HK-2 (cell line): ENCODE measurements at regions not wholly inside any gene's neighbourhood (a gene's known extent, or its start where the extent isn't known, plus 50 kb on each side); places are given as distances from the start of the nearest gene placed in this dataset.
A peak's percentile ranks its signal among the peaks of the same experiment; 100 is the strongest.
"Not testable (repeated sequence)": the region's sequence is repeated elsewhere in the genome, so short reads cannot be mapped to it uniquely, and the experiment has no call there.

Experiments
- DNase-seq: peaks from one replicate; pipeline ENCODE4 v3.0.0-alpha.2; 2018; ENCODE audit not compliant: unreplicated experiment

GRCh38 chr20:39778431-39778830 is 816.3 kb downstream of the DHX35 start:
- no peak for DNase-seq

- no peak for DNase-seq
Observed at GRCh38 chr20:39777610-39778009, 815.5 kb downstream of the DHX35 start.

GRCh38 chr20:39775110-39775509 is 813.0 kb downstream of the DHX35 start:
- no peak for DNase-seq

DNA sequence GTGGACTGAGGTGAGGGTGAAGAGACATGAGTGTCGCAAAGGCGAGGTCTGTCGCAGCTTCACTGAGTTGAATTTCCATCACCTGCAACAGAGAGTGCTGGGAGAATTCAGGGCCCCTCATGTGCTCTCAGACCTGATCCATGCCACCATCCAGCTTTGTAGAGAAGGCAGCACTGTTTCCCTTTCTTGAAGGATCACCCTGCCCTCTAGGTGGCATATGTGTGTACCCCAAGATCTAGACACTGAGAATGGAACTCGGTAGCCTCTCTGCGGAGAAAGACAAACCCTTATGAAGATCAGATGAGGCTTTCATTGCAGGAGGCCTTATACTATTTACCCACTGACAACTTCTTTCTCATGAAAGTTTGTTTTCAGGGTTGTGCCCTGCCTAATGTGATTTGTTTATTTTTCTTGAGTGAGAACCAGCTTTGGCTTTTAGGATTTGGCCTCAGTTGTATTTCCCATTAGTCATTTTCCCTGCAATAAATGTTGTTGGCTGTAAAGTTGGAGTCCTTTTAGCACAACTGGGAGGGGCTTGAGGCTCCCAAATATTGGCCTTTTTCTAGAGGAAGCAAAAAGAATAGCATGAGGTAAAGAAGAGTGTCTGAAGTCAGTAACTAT is 811.3 kb downstream of the DHX35 start:
- DNase-seq, result no peak

DNA sequence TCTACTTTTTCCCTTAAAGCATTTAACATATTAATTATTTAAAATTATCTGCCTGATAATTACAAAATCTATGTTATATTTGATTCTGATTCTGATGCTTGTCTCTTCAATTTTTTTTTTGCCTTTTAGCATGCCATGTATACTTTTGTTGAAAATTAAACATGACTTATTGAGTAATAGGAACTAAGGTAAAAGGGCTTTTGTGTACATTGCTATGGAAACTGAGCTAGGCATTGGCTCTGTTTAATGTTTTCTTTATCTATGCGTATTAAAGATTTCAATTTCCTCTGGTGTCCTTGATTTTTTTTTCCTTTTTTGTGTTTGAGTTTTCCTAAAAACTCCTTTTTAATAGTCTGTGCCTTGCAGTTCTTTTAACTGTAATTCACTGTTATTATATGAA is 805.2 kb downstream of the DHX35 start:
- no peak for DNase-seq

- no peak for DNase-seq
Observed at GRCh38 chr20:39766333-39766732, 804.2 kb downstream of the DHX35 start.

DNA sequence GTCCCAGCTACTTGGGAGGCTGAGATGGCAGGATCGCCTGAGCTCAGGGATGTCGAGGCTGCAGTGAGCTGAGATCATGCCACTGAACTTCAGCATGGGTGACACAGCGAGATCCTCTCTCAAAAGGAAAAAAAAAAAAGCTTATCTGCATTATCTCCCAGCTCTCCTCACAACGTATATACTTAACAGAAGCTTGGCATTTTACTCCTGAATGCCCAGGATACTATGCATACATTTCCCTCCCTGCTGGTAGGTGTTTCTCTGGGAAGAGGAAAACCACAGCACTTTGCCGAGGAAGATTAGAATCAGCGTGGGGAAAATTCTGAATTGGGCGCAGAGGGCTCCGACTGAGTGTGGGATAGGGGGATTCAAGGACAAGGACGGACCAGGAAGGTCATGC is 800.6 kb downstream of the DHX35 start:
- no peak for DNase-seq

- DNase-seq, result no peak
Observed at GRCh38 chr20:39758876-39759275, 796.7 kb downstream of the DHX35 start.

DNA sequence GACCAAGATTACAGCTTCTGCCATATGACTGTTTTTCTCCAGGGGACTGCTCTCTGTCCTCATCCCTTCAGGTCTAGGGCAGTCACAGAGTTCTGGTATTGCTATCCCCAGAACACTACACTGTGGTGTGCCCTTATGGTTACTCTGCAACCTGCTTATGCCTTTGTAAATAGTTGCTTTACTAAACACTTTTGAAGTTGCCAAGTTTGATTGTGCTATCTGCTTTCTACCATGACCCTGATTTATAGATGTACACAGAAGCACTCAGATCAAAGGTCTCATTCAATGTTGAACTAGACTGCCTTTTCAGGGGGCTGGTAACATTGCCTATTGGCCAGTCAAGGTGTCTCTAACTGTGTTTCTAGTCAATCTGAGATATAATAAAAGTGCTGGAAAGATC is 794.7 kb downstream of the DHX35 start:
- no peak for DNase-seq

- DNase-seq, result no peak
Observed at GRCh38 chr20:39756369-39756768, 794.2 kb downstream of the DHX35 start.

- DNase-seq, result no peak
Observed at GRCh38 chr20:39752262-39752876, 790.2 kb downstream of the DHX35 start.

- no peak for DNase-seq
Observed at GRCh38 chr20:39751557-39752137, 789.5 kb downstream of the DHX35 start.

- DNase-seq, result no peak
Observed at GRCh38 chr20:39745380-39745779, 783.2 kb downstream of the DHX35 start.

DNA sequence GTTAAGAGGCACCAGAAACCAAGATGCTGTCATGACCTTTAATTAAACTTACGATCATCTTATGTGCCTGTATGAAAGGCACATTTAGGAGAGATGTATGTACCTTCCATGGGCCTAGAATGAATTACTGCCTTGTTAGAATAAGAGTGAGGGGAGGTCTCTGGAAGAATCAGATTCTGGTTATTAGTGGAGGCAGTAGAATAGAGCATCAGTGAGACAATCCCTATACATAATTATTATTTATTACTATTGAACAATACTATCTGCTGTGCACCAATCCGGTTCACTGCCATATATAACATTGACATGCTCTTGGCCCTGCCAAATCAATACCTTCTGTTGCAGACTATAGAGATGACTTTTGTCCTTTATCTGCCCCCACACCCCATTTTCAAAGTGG is 776.5 kb downstream of the DHX35 start:
- no peak for DNase-seq

DNA sequence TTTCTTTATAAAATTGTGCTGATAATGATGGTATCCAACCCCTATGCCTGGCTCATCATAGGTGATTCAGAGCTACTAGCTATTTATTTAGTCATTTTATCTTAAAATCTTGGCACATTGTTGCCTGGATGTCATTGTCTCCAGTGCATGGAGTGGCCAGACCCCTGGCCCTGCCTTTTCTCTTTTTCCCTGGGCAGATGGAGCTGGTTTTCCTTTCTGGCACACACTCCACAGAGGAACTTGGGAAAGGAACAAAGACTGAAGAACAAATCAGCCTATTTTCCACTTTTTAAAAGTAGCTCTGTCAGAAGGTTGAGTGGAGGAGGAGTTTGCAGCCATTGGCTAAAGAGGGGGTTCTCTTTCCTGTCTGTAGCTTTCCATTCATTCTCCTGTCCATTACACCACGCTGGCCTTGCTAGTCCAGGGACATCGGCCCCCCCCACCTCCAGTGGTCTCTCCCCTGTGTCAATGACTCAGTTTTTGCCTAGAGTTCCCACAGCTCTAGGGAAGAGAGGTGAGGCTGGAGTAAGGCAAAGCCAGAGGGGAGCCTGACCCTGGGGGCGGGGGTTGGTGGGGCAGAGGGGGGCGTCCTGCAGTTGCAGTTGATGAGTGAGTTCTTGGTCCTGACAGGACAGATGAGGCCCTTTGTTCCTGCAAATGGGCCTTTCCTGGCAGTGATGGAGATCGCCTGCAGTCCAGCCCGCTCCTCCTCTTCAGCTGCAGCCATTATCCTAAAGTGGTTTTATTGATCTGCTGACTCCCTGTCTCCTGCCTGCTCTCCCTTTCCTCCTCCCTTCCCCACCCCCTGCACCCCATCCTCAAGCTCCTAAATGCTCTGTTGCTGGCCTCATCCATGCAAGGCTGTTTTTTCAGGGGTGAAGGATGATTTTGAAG is 774.5 kb downstream of the DHX35 start:
- DNase-seq, result no peak

DNA sequence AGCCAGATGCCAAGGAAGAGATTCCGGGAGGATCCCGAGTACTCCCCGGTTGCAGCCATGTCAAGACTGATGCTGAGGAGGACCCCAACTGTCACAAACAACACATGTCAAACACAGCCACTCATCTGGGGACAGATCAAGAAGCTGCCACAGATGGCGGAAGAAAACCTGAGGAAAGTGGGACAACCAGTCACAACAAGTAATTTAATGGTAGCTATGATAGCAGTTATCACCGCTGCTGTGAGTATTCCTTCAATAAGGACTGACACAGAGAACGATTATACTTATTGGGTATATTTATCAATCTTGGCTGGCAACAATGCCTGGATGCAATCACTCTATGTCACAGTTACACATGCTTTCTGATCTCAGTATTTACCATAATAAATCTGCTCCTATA is 763.4 kb downstream of the DHX35 start:
- not testable (repeated sequence) for DNase-seq

GRCh38 chr20:39719293-39719692 is 757.1 kb downstream of the DHX35 start:
- DNase-seq, result no peak

GRCh38 chr20:39717936-39718335 is 755.8 kb downstream of the DHX35 start:
- no peak for DNase-seq

GRCh38 chr20:39716796-39717341 is 754.7 kb downstream of the DHX35 start:
- DNase-seq, result peak; percentile 1

GRCh38 chr20:39713076-39713840 is 751.1 kb downstream of the DHX35 start:
- no peak for DNase-seq

DNA sequence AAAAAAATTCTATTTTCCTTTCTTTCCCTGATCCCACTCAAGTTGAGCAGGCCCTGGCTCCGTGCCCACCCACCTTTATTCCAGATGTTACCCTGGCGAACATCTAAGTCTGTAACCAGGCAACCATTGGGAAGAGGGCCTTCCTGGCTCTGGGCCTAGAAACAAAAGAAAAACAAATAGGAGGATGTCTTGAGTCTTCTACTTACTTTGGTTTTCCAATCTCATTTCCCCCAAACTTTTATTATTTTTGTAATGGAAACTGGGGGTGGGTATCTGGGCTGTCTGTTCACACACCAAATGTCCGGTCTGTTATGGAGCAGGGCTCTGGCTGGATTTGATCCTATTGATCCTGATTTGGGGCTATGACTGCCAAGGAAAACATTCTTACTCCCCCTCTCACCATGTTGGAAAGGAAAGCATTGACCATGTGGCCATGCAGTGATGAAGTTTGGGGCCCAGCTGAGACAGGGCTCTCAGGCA is 744.1 kb downstream of the DHX35 start:
- DNase-seq, result no peak
